Naive thymus-derived CD4-positive, alpha-beta T cell (primary cell): ENCODE measurements at regions not wholly inside any gene's neighbourhood (a gene's known extent, or its start where the extent isn't known, plus 50 kb on each side); places are given as distances from the start of the nearest gene placed in this dataset.

ENCODE experiments used
- ATAC-seq: fragments of 150-1000 bp; cut with Tn5 transposase; 2 replicates; pipeline ENCODE4 v1.10.0; 2021; ENCODE audit warnings: mild to moderate bottlenecking, moderate library complexity
- CTCF ChIA-PET: fragments of 350-600 bp; sonication (Branson Sonifier 250); formaldehyde crosslinking; loops from one replicate; lab custom pipeline; 2021; ENCODE audit warnings: antibody characterized with exemption; lab: Charles Lee
- POLR2A ChIA-PET: fragments of 350-600 bp; sonication (Branson Sonifier 250); formaldehyde crosslinking; loops from one replicate; lab custom pipeline; 2021; ENCODE audit warnings: antibody characterized with exemption, inconsistent platforms; lab: Charles Lee
- DNase-seq, 9 donors: peaks; one replicate each; pipeline versions ENCODE4 v3.0.0 to v3.0.0-alpha.2; 2020 to 2022; ENCODE audit warnings: mixed read lengths in 1 of 9
- H3K27ac ChIP-seq: one replicate; pipeline ENCODE4 v1.7.0; 2013; ENCODE audit warnings: mild to moderate bottlenecking, low read depth, low read length, moderate library complexity
- H3K27me3 ChIP-seq, 2 donors: one replicate each; pipeline ENCODE4 v1.7.0; 2013; ENCODE audit warnings: low read length in 2 of 2, mild to moderate bottlenecking in 2 of 2, moderate library complexity in 2 of 2; ENCODE audit not compliant: control insufficient read depth in 2 of 2, insufficient read depth in 2 of 2
- H3K36me3 ChIP-seq, 3 experiments: 1 replicate in 2 of 3; 2 replicates in 1 of 3; pipeline ENCODE4 v1.7.0; 2013; ENCODE audit warnings: low read length in 3 of 3, mild to moderate bottlenecking in 3 of 3, moderate library complexity in 1 of 3; ENCODE audit not compliant: insufficient read depth in 3 of 3, control insufficient read depth in 2 of 3
- H3K4me1 ChIP-seq, 2 donors: one replicate each; pipeline ENCODE4 v1.7.0; 2013; ENCODE audit warnings: low read length in 2 of 2, mild to moderate bottlenecking in 2 of 2, moderate library complexity in 1 of 2; ENCODE audit not compliant: control insufficient read depth in 2 of 2, insufficient read depth in 2 of 2
- H3K4me3 ChIP-seq: 2 replicates; pipeline ENCODE4 v1.7.0; 2013; ENCODE audit warnings: mild to moderate bottlenecking, low read length
- H3K9me3 ChIP-seq, 3 experiments: 1 replicate in 2 of 3; 2 replicates in 1 of 3; pipeline ENCODE4 v1.7.0; 2013; ENCODE audit warnings: low read length in 3 of 3; ENCODE audit not compliant: control insufficient read depth in 2 of 3
- H3K27ac Mint-ChIP-seq, 9 donors: one replicate each; pipeline ENCODE4 v1.8.0; 2020 to 2022; ENCODE audit warnings: mixed read lengths in 9 of 9, mild to moderate bottlenecking in 8 of 9, moderate library complexity in 5 of 9, inconsistent platforms in 2 of 9
- H3K27me3 Mint-ChIP-seq, 5 donors: one replicate each; pipeline ENCODE4 v1.8.0; 2021 to 2022; ENCODE audit warnings: mixed read lengths in 5 of 5, mild to moderate bottlenecking in 1 of 5
- H3K36me3 Mint-ChIP-seq, 5 donors: one replicate each; pipeline ENCODE4 v1.8.0; 2020 to 2022; ENCODE audit warnings: mixed read lengths in 5 of 5, mild to moderate bottlenecking in 3 of 5, inconsistent platforms in 1 of 5
- H3K4me1 Mint-ChIP-seq, 7 donors: one replicate each; pipeline ENCODE4 v1.8.0; 2020 to 2022; ENCODE audit warnings: mixed read lengths in 7 of 7, mild to moderate bottlenecking in 3 of 7, inconsistent platforms in 1 of 7
- H3K4me3 Mint-ChIP-seq, 10 donors: one replicate each; pipeline ENCODE4 v1.8.0; 2020 to 2022; ENCODE audit warnings: mild to moderate bottlenecking in 10 of 10, mixed read lengths in 10 of 10, moderate library complexity in 6 of 10, inconsistent platforms in 2 of 10
- H3K9me3 Mint-ChIP-seq, 11 donors: one replicate each; pipeline ENCODE4 v1.8.0; 2020 to 2022; ENCODE audit warnings: mixed read lengths in 11 of 11, mild to moderate bottlenecking in 4 of 11, inconsistent platforms in 1 of 11, moderate library complexity in 1 of 11
- intact Hi-C, 2 donors: fragments of 100-400 bp; cut with micrococcal nuclease; formaldehyde crosslinking; loops; one replicate each; pipeline ENCODE4 v1.15.1; 2023

- Mint-ChIP-seq H3K36me3 (no peaks in the 10 kb centered on the region), H3K27me3 (no peaks in the 10 kb centered on the region), H3K4me1 (no peaks in the 10 kb centered on the region), H3K27ac (no peak overlapping the region), H3K4me3 (no peak overlapping the region), H3K9me3 (peaks cover 0 to 12% (median 4%) of the 10 kb centered on the region in 11 donors)
- ATAC-seq: no peak
- Histone ChIP-seq H3K27me3 (no peaks in the 10 kb centered on the region), H3K4me1 (no peaks in the 10 kb centered on the region), H3K9me3 (no peaks in the 10 kb centered on the region), H3K4me3 (no peak overlapping the region), H3K27ac (no peak overlapping the region), H3K36me3 (no peaks in the 10 kb centered on the region)
- no peak for DNase-seq
- CTCF ChIA-PET: no interaction called here
- intact Hi-C loops: no loop called here
- POLR2A ChIA-PET: no interaction called here
Measured at GRCh38 chr4:180500154-180500553, 1743.0 kb upstream of the TENM3 start.

DNA sequence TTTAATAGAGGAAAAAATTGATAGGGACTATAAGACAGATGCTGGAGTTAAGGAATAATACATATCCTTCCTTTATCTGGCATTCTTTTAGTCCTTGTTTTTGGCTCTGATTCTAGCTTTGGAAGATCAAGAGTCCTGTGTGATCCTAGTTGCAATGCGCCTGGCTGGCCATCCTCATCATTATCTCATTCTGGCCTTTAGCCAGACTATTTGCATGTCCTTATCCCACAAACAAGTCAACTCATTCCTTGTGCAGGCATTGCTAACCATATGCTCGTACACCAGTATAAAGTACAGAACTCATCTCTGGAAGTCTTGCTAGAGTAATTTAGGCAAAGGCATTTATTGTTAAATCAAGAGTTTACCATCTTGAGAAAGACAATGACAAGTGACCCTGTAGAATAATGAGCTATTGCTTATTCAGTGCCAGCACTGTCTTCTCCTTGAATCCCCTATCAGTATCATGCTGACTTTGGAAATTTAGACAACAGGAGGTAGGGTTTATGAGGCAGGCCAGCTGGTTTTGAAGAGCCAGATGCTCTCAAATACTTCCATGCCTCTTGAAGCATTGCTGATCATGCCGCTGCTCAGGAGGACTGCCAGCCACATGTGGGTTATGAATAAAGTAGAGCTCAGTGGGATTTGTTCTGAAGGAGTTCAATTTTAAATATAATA, 1730.3 kb upstream of the TENM3 start:
- no peak for ATAC-seq
- H3K36me3 Mint-ChIP-seq: peaks cover 0 to 5% (median 0%) of the 10 kb centered on the region in 5 donors
- no peaks in the 10 kb centered on the region for H3K4me1 Mint-ChIP-seq
- no peak overlapping the region for H3K4me3 ChIP-seq
- ChIA-PET POLR2A (no interaction called here), CTCF (no interaction called here)
- DNase-seq: no peak
- H3K4me3 Mint-ChIP-seq: no peak overlapping the region
- H3K27ac Mint-ChIP-seq: no peak overlapping the region
- H3K27ac ChIP-seq: no peak overlapping the region
- intact Hi-C loops: no loop called here
- H3K9me3 Mint-ChIP-seq: peaks cover 0 to 14% (median 2%) of the 10 kb centered on the region in 11 donors
- H3K27me3 ChIP-seq: no peaks in the 10 kb centered on the region
- H3K36me3 ChIP-seq: no peaks in the 10 kb centered on the region
- H3K9me3 ChIP-seq: no peaks in the 10 kb centered on the region
- H3K27me3 Mint-ChIP-seq: no peaks in the 10 kb centered on the region
- H3K4me1 ChIP-seq: no peaks in the 10 kb centered on the region

GRCh38 chr4:180518906-180519305, 1724.3 kb upstream of the TENM3 start:
- no peaks in the 10 kb centered on the region for H3K4me1 Mint-ChIP-seq
- H3K36me3 Mint-ChIP-seq: peaks cover 0 to 5% (median 0%) of the 10 kb centered on the region in 5 donors
- H3K9me3 Mint-ChIP-seq: peaks cover 0 to 8% (median 2%) of the 10 kb centered on the region in 11 donors
- H3K4me3 Mint-ChIP-seq: no peak overlapping the region
- no peaks in the 10 kb centered on the region for H3K4me1 ChIP-seq
- H3K27me3 Mint-ChIP-seq: no peaks in the 10 kb centered on the region
- ChIA-PET POLR2A (no interaction called here), CTCF (no interaction called here)
- no peaks in the 10 kb centered on the region for H3K27me3 ChIP-seq
- intact Hi-C loops: no loop called here
- no peak overlapping the region for H3K27ac ChIP-seq
- DNase-seq (no peak), ATAC-seq (no peak)
- H3K4me3 ChIP-seq: no peak overlapping the region
- H3K9me3 ChIP-seq: no peaks in the 10 kb centered on the region
- H3K36me3 ChIP-seq: no peaks in the 10 kb centered on the region
- H3K27ac Mint-ChIP-seq: no peak overlapping the region

GRCh38 chr4:180521181-180521580, 1722.0 kb upstream of the TENM3 start:
- DNase-seq (no peak), ATAC-seq (no peak)
- Histone ChIP-seq H3K36me3 (no peaks in the 10 kb centered on the region), H3K9me3 (no peaks in the 10 kb centered on the region), H3K27me3 (no peaks in the 10 kb centered on the region), H3K4me3 (no peak overlapping the region), H3K27ac (no peak overlapping the region), H3K4me1 (no peaks in the 10 kb centered on the region)
- ChIA-PET POLR2A (no interaction called here), CTCF (no interaction called here)
- Mint-ChIP-seq H3K27me3 (no peaks in the 10 kb centered on the region), H3K27ac (no peak overlapping the region), H3K4me3 (no peak overlapping the region), H3K9me3 (peaks cover 0 to 2% (median 0%) of the 10 kb centered on the region in 11 donors), H3K4me1 (no peaks in the 10 kb centered on the region), H3K36me3 (peaks cover 0 to 2% (median 0%) of the 10 kb centered on the region in 5 donors)
- intact Hi-C loops: no loop called here

- POLR2A ChIA-PET: no interaction called here
- DNase-seq: no peak
- Histone ChIP-seq H3K4me3 (no peak overlapping the region), H3K36me3 (no peaks in the 10 kb centered on the region), H3K9me3 (no peaks in the 10 kb centered on the region), H3K27ac (no peak overlapping the region), H3K27me3 (no peaks in the 10 kb centered on the region), H3K4me1 (no peaks in the 10 kb centered on the region)
- Mint-ChIP-seq H3K4me1 (no peaks in the 10 kb centered on the region), H3K9me3 (peaks cover 0 to 3% (median 0%) of the 10 kb centered on the region in 11 donors), H3K36me3 (no peaks in the 10 kb centered on the region), H3K4me3 (no peak overlapping the region), H3K27ac (no peak overlapping the region), H3K27me3 (no peaks in the 10 kb centered on the region)
- no peak for ATAC-seq
- intact Hi-C loops: no loop called here
- CTCF ChIA-PET: no interaction called here
Measured at GRCh38 chr4:180525523-180526077, 1717.6 kb upstream of the TENM3 start.

GRCh38 chr4:180528003-180528402, 1715.2 kb upstream of the TENM3 start:
- Mint-ChIP-seq H3K36me3 (no peaks in the 10 kb centered on the region), H3K27me3 (no peaks in the 10 kb centered on the region), H3K4me3 (no peak overlapping the region), H3K9me3 (peaks cover 0 to 10% (median 0%) of the 10 kb centered on the region in 11 donors), H3K27ac (no peak overlapping the region), H3K4me1 (peaks cover 0 to 1% (median 0%) of the 10 kb centered on the region in 7 donors)
- ATAC-seq (no peak), DNase-seq (no peak)
- Histone ChIP-seq H3K36me3 (no peaks in the 10 kb centered on the region), H3K4me1 (no peaks in the 10 kb centered on the region), H3K27me3 (no peaks in the 10 kb centered on the region), H3K27ac (no peak overlapping the region), H3K4me3 (no peak overlapping the region), H3K9me3 (no peaks in the 10 kb centered on the region)
- POLR2A ChIA-PET: no interaction called here
- CTCF ChIA-PET: no interaction called here
- intact Hi-C loops: no loop called here

GRCh38 chr4:180530787-180531186, 1712.4 kb upstream of the TENM3 start:
- Histone ChIP-seq H3K9me3 (no peaks in the 10 kb centered on the region), H3K4me3 (no peak overlapping the region), H3K36me3 (no peaks in the 10 kb centered on the region), H3K4me1 (no peaks in the 10 kb centered on the region), H3K27me3 (no peaks in the 10 kb centered on the region), H3K27ac (no peak overlapping the region)
- intact Hi-C loops: no loop called here
- ChIA-PET POLR2A (no interaction called here), CTCF (no interaction called here)
- ATAC-seq: no peak
- Mint-ChIP-seq H3K27me3 (no peaks in the 10 kb centered on the region), H3K4me1 (peaks cover 0 to 3% (median 0%) of the 10 kb centered on the region in 7 donors), H3K4me3 (no peak overlapping the region), H3K9me3 (peaks cover 0 to 11% (median 0%) of the 10 kb centered on the region in 11 donors), H3K27ac (no peak overlapping the region), H3K36me3 (no peaks in the 10 kb centered on the region)
- no peak for DNase-seq
